Neural cell (in vitro differentiated cells): ENCODE measurements at regions not wholly inside any gene's neighbourhood (a gene's known extent, or its start where the extent isn't known, plus 50 kb on each side); places are given as distances from the start of the nearest gene placed in this dataset.

Source experiments
- H2AFZ ChIP-seq: fragments of 200-600, 300-800 bp; sonication (generic), shearing (Covaris generic); 2 replicates; pipeline ENCODE4 v1.6.0; 2014; ENCODE audit warnings: low read depth, mild to moderate bottlenecking, antibody characterized with exemption, low read length, moderate library complexity
- H3F3A ChIP-seq: fragments of 200-600 bp; shearing (Covaris generic); 2 replicates; pipeline ENCODE4 v1.6.1; 2016; ENCODE audit warnings: mild to moderate bottlenecking, moderate library complexity, mixed read lengths, antibody characterized with exemption, low read length; ENCODE audit not compliant: insufficient read depth, poor library complexity, severe bottlenecking
- H3K27ac ChIP-seq: fragments of 200-600, 300-800 bp; sonication (generic), shearing (Covaris generic); 2 replicates; pipeline ENCODE4 v1.5.1; 2014; ENCODE audit warnings: mild to moderate bottlenecking, low read length, moderate library complexity
- H3K27me3 ChIP-seq: fragments of 300-800, 200-600 bp; sonication (generic), shearing (Covaris generic); 2 replicates; pipeline ENCODE4 v1.6.0; 2014; ENCODE audit warnings: mild to moderate bottlenecking, low read depth, low read length, moderate library complexity; ENCODE audit not compliant: insufficient read depth
- H3K36me3 ChIP-seq: fragments of 300-800, 200-600 bp; sonication (generic), shearing (Covaris generic); 2 replicates; pipeline ENCODE4 v1.5.1; 2014; ENCODE audit warnings: mild to moderate bottlenecking, antibody characterized with exemption, low read length, moderate library complexity; ENCODE audit not compliant: insufficient read depth
- H3K4me2 ChIP-seq: fragments of 300-800, 200-600 bp; sonication (generic), shearing (Covaris generic); 2 replicates; pipeline ENCODE4 v1.6.0; 2014; ENCODE audit warnings: mild to moderate bottlenecking, low read length
- H3K4me3 ChIP-seq: fragments of 300-800, 200-600 bp; sonication (generic), shearing (Covaris generic); 2 replicates; pipeline ENCODE4 v1.5.1; 2014; ENCODE audit warnings: mild to moderate bottlenecking, low read length, moderate library complexity
- H3K79me2 ChIP-seq: fragments of 200-600 bp; shearing (Covaris generic); replicated peaks from 2 replicates; pipeline ENCODE4 v1.6.0; 2014; ENCODE audit warnings: mild to moderate bottlenecking, low read length, moderate library complexity; ENCODE audit not compliant: insufficient read depth
- H3K9ac ChIP-seq: fragments of 300-800, 200-600 bp; sonication (generic), shearing (Covaris generic); 2 replicates; pipeline ENCODE4 v1.6.1; 2016; ENCODE audit warnings: mild to moderate bottlenecking, low read length, mixed read lengths
- H3K9me2 ChIP-seq: fragments of 200-600 bp; shearing (Covaris generic); 2 replicates; pipeline ENCODE4 v1.6.1; 2016; ENCODE audit warnings: mild to moderate bottlenecking, low read length, mixed read lengths; ENCODE audit not compliant: insufficient read depth
- H3K9me3 ChIP-seq: fragments of 200-600, 300-800 bp; sonication (generic), shearing (Covaris generic); 2 replicates; pipeline ENCODE4 v1.6.1; 2016; ENCODE audit warnings: mild to moderate bottlenecking, mixed run types, low read length, moderate library complexity, mixed read lengths
- H4K20me1 ChIP-seq: fragments of 200-600 bp; shearing (Covaris generic); 2 replicates; pipeline ENCODE4 v1.6.1; 2016; ENCODE audit warnings: mild to moderate bottlenecking, mixed run types; ENCODE audit not compliant: insufficient read depth
- CTCF ChIP-seq: fragments of 450-650 bp; IDR thresholded peaks from 2 replicates; pipeline ENCODE4 v1.5.1; 2014; ENCODE audit warnings: antibody characterized with exemption, mild to moderate bottlenecking, moderate library complexity; ENCODE audit not compliant: poor library complexity, severe bottlenecking
- EP300 ChIP-seq: fragments of 450-650 bp; conservative IDR thresholded peaks from 2 replicates; pipeline ENCODE4 v1.6.1; 2014; ENCODE audit warnings: antibody characterized with exemption, mild to moderate bottlenecking, moderate library complexity; ENCODE audit not compliant: poor library complexity, severe bottlenecking
- EZH2 ChIP-seq: fragments of 200-600, 300-800 bp; shearing (Covaris generic), sonication (generic); IDR thresholded peaks from 2 replicates; pipeline ENCODE4 v1.6.1; 2014; ENCODE audit warnings: antibody characterized with exemption, low read length, borderline replicate concordance, mild to moderate bottlenecking; ENCODE audit not compliant: insufficient read depth, poor library complexity, severe bottlenecking
- MXI1 ChIP-seq: fragments of 450-650 bp; conservative IDR thresholded peaks from 2 replicates; pipeline ENCODE4 v1.6.1; 2014; ENCODE audit warnings: antibody characterized with exemption, mild to moderate bottlenecking; ENCODE audit not compliant: poor library complexity, severe bottlenecking
- POLR2AphosphoS5 ChIP-seq: IDR thresholded peaks from 2 replicates; pipeline ENCODE4 v1.6.1; 2012
- RAD21 ChIP-seq: fragments of 450-650 bp; conservative IDR thresholded peaks from 2 replicates; pipeline ENCODE4 v1.6.1; 2014; ENCODE audit warnings: antibody characterized with exemption, mild to moderate bottlenecking, moderate library complexity
- SMC3 ChIP-seq: fragments of 450-650 bp; conservative IDR thresholded peaks from 2 replicates; pipeline ENCODE4 v1.6.1; 2014; ENCODE audit warnings: antibody characterized with exemption, mild to moderate bottlenecking, moderate library complexity; ENCODE audit not compliant: poor library complexity
- TAF1 ChIP-seq: IDR thresholded peaks from 2 replicates; pipeline ENCODE4 v1.6.1; 2012; ENCODE audit warnings: low read depth
- TF ChIP-seq, protein P1 (sequence below): IDR thresholded peaks from 2 replicates; pipeline ENCODE4 v1.6.1; 2012; ENCODE audit warnings: borderline replicate concordance

- Histone ChIP-seq H3K9ac (no peak overlapping the region), H3K9me3 (no peaks in the 10 kb centered on the region), H3K4me3 (no peak overlapping the region), H3K79me2 (no peaks in the 10 kb centered on the region), H3K9me2 (no peaks in the 10 kb centered on the region), H2AFZ (no peak overlapping the region), H3F3A (no peaks in the 10 kb centered on the region), H3K4me2 (no peak overlapping the region), H3K36me3 (no peaks in the 10 kb centered on the region), H3K27ac (no peak overlapping the region), H3K27me3 (no peaks in the 10 kb centered on the region), H4K20me1 (no peaks in the 10 kb centered on the region)
- no peak for TF ChIP-seq EZH2
- no peak for TF ChIP-seq EP300
- no peak for TF ChIP-seq MXI1
- no peak for TF ChIP-seq RAD21
- TF ChIP-seq, protein P1, sequence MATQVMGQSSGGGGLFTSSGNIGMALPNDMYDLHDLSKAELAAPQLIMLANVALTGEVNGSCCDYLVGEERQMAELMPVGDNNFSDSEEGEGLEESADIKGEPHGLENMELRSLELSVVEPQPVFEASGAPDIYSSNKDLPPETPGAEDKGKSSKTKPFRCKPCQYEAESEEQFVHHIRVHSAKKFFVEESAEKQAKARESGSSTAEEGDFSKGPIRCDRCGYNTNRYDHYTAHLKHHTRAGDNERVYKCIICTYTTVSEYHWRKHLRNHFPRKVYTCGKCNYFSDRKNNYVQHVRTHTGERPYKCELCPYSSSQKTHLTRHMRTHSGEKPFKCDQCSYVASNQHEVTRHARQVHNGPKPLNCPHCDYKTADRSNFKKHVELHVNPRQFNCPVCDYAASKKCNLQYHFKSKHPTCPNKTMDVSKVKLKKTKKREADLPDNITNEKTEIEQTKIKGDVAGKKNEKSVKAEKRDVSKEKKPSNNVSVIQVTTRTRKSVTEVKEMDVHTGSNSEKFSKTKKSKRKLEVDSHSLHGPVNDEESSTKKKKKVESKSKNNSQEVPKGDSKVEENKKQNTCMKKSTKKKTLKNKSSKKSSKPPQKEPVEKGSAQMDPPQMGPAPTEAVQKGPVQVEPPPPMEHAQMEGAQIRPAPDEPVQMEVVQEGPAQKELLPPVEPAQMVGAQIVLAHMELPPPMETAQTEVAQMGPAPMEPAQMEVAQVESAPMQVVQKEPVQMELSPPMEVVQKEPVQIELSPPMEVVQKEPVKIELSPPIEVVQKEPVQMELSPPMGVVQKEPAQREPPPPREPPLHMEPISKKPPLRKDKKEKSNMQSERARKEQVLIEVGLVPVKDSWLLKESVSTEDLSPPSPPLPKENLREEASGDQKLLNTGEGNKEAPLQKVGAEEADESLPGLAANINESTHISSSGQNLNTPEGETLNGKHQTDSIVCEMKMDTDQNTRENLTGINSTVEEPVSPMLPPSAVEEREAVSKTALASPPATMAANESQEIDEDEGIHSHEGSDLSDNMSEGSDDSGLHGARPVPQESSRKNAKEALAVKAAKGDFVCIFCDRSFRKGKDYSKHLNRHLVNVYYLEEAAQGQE = no peak
- TF ChIP-seq CTCF = no peak
- no peak for TF ChIP-seq SMC3
- no peak for TF ChIP-seq POLR2AphosphoS5
These were observed 154.6 kb upstream of the CDH2 start for GRCh38 chr18:28331551-28331950.

DNA sequence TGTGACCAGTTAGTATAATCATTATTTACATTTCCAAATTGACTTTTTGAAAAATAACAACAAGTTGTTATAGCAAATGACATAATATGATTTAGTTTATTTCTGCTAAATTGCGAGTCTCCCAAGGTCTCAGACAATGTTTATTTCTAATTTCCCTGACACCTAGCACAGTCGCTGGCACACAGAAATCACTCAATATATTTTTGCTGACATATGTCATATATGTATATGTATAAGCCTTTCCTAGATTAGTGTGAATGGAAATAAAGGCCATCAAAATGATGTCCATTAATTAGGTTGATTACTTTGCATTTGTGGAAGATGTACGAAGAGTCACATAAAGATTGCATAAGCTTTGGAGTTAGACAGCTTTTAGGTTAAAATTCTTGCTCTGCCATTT is 136.7 kb upstream of the CDH2 start:
- no peaks in the 10 kb centered on the region for H3F3A ChIP-seq
- no peaks in the 10 kb centered on the region for H3K9me3 ChIP-seq
- no peak overlapping the region for H3K4me2 ChIP-seq
- no peaks in the 10 kb centered on the region for H3K79me2 ChIP-seq
- no peaks in the 10 kb centered on the region for H4K20me1 ChIP-seq
- no peaks in the 10 kb centered on the region for H3K9me2 ChIP-seq
- no peak overlapping the region for H2AFZ ChIP-seq
- no peaks in the 10 kb centered on the region for H3K27me3 ChIP-seq
- no peak overlapping the region for H3K9ac ChIP-seq
- no peak overlapping the region for H3K4me3 ChIP-seq
- H3K27ac ChIP-seq = no peak overlapping the region
- no peak for TF ChIP-seq SMC3
- no peak for TF ChIP-seq TAF1
- TF ChIP-seq EP300 = no peak
- H3K36me3 ChIP-seq = no peaks in the 10 kb centered on the region

GRCh38 chr18:28288784-28289183 is 111.9 kb upstream of the CDH2 start:
- H3K27me3 ChIP-seq = no peaks in the 10 kb centered on the region
- H3K4me3 ChIP-seq = no peak overlapping the region
- no peak overlapping the region for H3K27ac ChIP-seq
- TF ChIP-seq, protein P1 = no peak
- no peak for TF ChIP-seq CTCF
- no peak for TF ChIP-seq EP300
- TF ChIP-seq EZH2 = no peak
- no peak for TF ChIP-seq RAD21
- TF ChIP-seq SMC3 = no peak
- no peak for TF ChIP-seq TAF1
- no peak for TF ChIP-seq POLR2AphosphoS5
- no peak for TF ChIP-seq MXI1
- H3K9me2 ChIP-seq = no peaks in the 10 kb centered on the region
- no peak overlapping the region for H3K9ac ChIP-seq
- H2AFZ ChIP-seq = no peak overlapping the region
- no peaks in the 10 kb centered on the region for H3K9me3 ChIP-seq
- H3K4me2 ChIP-seq = no peak overlapping the region
- H3K79me2 ChIP-seq = no peaks in the 10 kb centered on the region
- H3K36me3 ChIP-seq = no peaks in the 10 kb centered on the region
- no peaks in the 10 kb centered on the region for H4K20me1 ChIP-seq
- no peaks in the 10 kb centered on the region for H3F3A ChIP-seq
